ENCODE measurements at regions not wholly inside any gene's neighbourhood (a gene's known extent, or its start where the extent isn't known, plus 50 kb on each side); places are given as distances from the start of the nearest gene placed in this dataset.
A peak's percentile ranks its signal among the peaks of the same experiment; 100 is the strongest.

DNA sequence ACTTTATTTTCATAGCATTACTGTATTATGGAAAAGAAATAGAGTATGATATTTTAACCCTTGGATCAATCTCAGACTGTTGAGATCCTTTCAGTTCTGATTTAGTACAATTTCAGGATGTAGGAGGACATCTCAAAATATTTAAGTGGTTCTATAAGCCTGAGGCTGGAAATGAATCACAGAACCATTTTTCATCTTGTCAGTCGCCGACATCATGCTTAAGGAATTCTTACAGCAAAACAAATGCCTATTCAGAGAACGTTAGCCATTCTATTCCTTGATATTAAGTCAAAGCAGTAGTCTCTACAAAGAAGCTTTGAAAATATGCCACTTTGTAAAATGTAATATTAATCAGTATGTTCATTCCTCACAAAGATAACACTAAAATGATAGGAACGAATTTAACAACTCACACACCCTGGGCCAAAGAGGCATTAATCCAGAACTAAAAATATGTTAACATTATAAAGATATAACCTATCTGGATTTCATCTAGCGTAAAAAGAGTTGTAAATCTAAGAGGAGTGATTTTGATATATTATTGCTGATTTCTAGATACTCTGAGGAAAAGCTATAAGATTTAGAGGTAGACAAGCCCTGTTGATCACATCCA, 152.0 kb downstream of the GASK1B start:
- Mint-ChIP-seq H3K4me1 (ENCODE audit: low read depth, unreplicated experiment) (peaks cover 4% of the 10 kb centered on the region), H3K4me3 (ENCODE audit: unreplicated experiment) (no peak overlapping the region), H3K27ac (ENCODE audit: unreplicated experiment) (no peak overlapping the region), H3K27me3 (ENCODE audit: unreplicated experiment) (no peaks in the 10 kb centered on the region), H3K36me3 (ENCODE audit: unreplicated experiment) (no peaks in the 10 kb centered on the region), H3K9me3 (ENCODE audit: unreplicated experiment) (no peaks in the 10 kb centered on the region)
- DNase-seq, result no peak
- TF ChIP-seq CTCF (IDR thresholded peaks at IDR 0.05; ENCODE audit: partially characterized antibody, unreplicated experiment), result no peak

DNA sequence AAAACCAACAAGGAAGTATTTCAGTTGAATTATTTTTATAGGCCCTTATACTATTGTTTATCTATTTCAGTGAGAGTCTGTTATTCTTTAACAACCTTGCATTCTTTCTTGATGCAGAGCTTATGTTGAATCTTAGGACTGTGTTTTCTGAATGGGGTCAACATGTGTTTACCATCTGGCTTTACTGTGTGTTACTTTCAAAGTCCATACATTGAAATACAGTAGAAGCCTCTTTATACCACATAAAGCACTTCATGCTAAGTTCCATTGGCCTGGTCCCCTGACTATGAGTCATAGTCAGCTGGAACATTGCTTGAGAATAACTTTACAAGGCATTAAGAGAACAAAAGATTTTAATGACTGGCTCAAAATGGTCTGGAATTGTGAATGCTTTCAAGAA, 152.6 kb downstream of the GASK1B start:
- no peaks in the 10 kb centered on the region for H3K36me3 Mint-ChIP-seq (ENCODE audit: unreplicated experiment)
- no peaks in the 10 kb centered on the region for H3K27me3 Mint-ChIP-seq (ENCODE audit: unreplicated experiment)
- TF ChIP-seq CTCF (IDR thresholded peaks at IDR 0.05; ENCODE audit: partially characterized antibody, unreplicated experiment), result no peak
- H3K9me3 Mint-ChIP-seq (ENCODE audit: unreplicated experiment), result no peaks in the 10 kb centered on the region
- H3K27ac Mint-ChIP-seq (ENCODE audit: unreplicated experiment), result peak overlapping the region; percentile 19
- no peak overlapping the region for H3K4me3 Mint-ChIP-seq (ENCODE audit: unreplicated experiment)
- DNase-seq, result no peak
- H3K4me1 Mint-ChIP-seq (ENCODE audit: low read depth, unreplicated experiment), result peaks cover 4% of the 10 kb centered on the region

- DNase-seq, result no peak
- Mint-ChIP-seq H3K36me3 (ENCODE audit: unreplicated experiment) (no peaks in the 10 kb centered on the region), H3K4me1 (ENCODE audit: low read depth, unreplicated experiment) (peaks cover 4% of the 10 kb centered on the region), H3K4me3 (ENCODE audit: unreplicated experiment) (no peak overlapping the region), H3K9me3 (ENCODE audit: unreplicated experiment) (no peaks in the 10 kb centered on the region), H3K27me3 (ENCODE audit: unreplicated experiment) (no peaks in the 10 kb centered on the region), H3K27ac (ENCODE audit: unreplicated experiment) (no peak overlapping the region)
- no peak for TF ChIP-seq CTCF (IDR thresholded peaks at IDR 0.05; ENCODE audit: partially characterized antibody, unreplicated experiment)
These were observed 154.0 kb downstream of the GASK1B start for GRCh38 chr4:158018831-158019230.

DNA sequence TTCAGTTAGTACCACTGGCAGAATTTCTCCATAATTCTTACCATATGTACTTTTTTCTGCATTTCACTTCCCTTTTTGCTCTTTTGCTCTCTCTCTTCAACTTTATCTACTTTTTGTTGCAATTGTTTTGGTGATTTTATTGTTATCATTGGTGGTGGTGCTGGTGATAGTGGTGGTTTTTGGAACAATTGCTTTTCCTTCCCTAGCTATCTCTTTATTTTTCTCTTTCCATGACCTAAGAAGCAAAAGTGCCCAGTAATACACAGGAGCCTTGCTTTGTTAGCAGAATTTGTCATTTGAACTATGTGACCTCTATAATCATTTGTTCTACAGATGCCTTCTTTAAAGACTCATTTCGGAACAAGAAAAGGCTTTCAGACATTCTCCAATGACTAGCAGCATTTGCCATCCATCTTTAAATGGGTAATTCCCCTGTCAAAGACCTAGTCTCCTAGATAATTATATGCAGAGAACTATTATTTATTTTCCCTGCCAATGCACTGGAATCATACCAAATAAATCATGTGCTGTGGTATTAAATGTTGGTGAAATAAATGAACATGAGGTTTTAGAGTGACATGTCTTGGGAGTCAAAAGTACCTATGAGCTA, 154.5 kb downstream of the GASK1B start:
- H3K9me3 Mint-ChIP-seq (ENCODE audit: unreplicated experiment), result no peaks in the 10 kb centered on the region
- no peak overlapping the region for H3K27ac Mint-ChIP-seq (ENCODE audit: unreplicated experiment)
- H3K4me1 Mint-ChIP-seq (ENCODE audit: low read depth, unreplicated experiment), result peaks cover 4% of the 10 kb centered on the region
- TF ChIP-seq CTCF (IDR thresholded peaks at IDR 0.05; ENCODE audit: partially characterized antibody, unreplicated experiment), result no peak
- H3K36me3 Mint-ChIP-seq (ENCODE audit: unreplicated experiment), result no peaks in the 10 kb centered on the region
- H3K27me3 Mint-ChIP-seq (ENCODE audit: unreplicated experiment), result no peaks in the 10 kb centered on the region
- no peak for DNase-seq
- no peak overlapping the region for H3K4me3 Mint-ChIP-seq (ENCODE audit: unreplicated experiment)

- no peak overlapping the region for H3K27ac Mint-ChIP-seq (ENCODE audit: unreplicated experiment)
- H3K9me3 Mint-ChIP-seq (ENCODE audit: unreplicated experiment), result no peaks in the 10 kb centered on the region
- no peak for DNase-seq
- peaks cover 4% of the 10 kb centered on the region for H3K4me1 Mint-ChIP-seq (ENCODE audit: low read depth, unreplicated experiment)
- H3K36me3 Mint-ChIP-seq (ENCODE audit: unreplicated experiment), result no peaks in the 10 kb centered on the region
- TF ChIP-seq CTCF (IDR thresholded peaks at IDR 0.05; ENCODE audit: partially characterized antibody, unreplicated experiment), result no peak
- no peaks in the 10 kb centered on the region for H3K27me3 Mint-ChIP-seq (ENCODE audit: unreplicated experiment)
- H3K4me3 Mint-ChIP-seq (ENCODE audit: unreplicated experiment), result no peak overlapping the region
These were observed 156.3 kb downstream of the GASK1B start for GRCh38 chr4:158016511-158016910.

All from glutamatergic neuron (in vitro differentiated cells).